ENCODE measurements at regions not wholly inside any gene's neighbourhood (a gene's known extent, or its start where the extent isn't known, plus 50 kb on each side); places are given as distances from the start of the nearest gene placed in this dataset.

GRCh38 chr11:19430346-19430745, 189.6 kb upstream of the E2F8 start:
- TF ChIP-seq CTCF (IDR thresholded peaks at IDR 0.05) (no peak), POLR2A (IDR thresholded peaks at IDR 0.05) (no peak)
